ENCODE measurements at regions not wholly inside any gene's neighbourhood (a gene's known extent, or its start where the extent isn't known, plus 50 kb on each side); places are given as distances from the start of the nearest gene placed in this dataset.

GRCh38 chr22:23522623-23523251 lies 57.4 kb downstream of the IGLL1 start:
- DNase-seq, result no peak

DNA sequence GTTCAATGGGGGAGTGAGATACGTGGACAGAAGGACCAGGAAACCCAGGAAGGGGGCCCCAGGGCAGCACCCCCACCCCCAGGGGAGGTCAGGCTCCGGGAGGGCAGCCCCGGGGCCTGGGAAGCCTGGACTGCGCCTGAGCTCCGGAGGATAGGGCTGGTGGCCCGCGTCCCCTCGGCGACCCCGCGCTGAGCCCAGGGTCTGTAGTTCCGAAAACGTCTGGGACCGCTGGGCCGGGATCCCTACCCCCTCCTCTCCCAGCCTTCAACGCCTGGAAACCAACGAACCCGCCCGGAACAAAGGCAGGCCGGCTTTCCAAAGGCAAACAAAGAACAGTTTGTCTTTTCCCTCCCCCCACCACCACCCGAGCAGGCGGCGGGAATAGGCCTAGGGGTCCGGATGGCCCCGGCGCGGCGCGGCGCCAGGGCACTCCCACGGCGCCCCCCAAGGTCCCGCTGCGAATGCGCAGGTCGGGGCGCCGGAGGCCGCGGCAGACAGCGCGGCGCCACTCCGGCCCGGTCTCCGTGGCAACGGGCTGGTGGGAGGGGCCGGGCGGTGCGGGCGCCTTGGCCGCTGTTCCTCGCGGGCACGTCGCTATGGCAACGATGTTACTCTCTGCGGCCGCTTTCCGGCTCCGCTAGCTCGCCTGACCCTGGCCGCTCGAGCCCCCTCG lies 58.5 kb downstream of the IGLL1 start:
- peak; percentile 25 to 82 (median 47) for DNase-seq

- DNase-seq, result no peak
These were observed 59.1 kb downstream of the IGLL1 start for GRCh38 chr22:23520863-23521440.

DNA sequence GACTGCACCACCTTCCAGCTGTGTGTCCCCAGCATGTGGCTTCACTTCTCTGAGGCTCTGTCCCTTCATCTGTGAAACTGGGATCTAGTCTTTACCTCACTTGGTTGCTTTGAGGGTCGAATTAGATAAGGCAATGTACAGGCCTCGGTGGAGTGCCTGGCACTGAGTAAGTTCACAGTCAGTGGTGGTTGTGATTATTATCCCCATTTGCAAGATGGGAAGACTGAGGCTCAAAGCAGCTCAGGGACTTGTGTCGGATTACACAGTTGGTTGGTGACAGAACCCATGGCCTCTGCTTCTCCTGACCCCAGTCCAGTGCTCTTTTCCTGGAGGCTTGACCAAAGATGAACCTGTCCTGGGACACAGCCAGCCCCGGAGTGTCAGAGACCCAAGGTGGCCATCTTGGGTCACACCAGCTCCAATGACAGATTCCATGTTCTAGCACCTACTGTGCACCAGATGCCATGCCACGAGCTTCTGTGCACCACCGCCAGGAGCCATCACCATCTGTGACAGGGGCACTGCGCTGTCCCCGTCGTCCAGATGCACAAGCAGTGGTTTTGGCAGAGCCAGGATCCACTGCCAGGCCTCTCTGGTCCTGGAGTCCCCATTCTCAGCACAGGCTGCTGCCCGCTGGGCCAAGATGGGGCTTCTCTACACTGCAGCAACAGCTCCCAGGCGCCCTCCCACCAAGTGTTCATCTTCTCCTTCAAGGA lies 60.5 kb downstream of the IGLL1 start:
- no peak for DNase-seq

DNA sequence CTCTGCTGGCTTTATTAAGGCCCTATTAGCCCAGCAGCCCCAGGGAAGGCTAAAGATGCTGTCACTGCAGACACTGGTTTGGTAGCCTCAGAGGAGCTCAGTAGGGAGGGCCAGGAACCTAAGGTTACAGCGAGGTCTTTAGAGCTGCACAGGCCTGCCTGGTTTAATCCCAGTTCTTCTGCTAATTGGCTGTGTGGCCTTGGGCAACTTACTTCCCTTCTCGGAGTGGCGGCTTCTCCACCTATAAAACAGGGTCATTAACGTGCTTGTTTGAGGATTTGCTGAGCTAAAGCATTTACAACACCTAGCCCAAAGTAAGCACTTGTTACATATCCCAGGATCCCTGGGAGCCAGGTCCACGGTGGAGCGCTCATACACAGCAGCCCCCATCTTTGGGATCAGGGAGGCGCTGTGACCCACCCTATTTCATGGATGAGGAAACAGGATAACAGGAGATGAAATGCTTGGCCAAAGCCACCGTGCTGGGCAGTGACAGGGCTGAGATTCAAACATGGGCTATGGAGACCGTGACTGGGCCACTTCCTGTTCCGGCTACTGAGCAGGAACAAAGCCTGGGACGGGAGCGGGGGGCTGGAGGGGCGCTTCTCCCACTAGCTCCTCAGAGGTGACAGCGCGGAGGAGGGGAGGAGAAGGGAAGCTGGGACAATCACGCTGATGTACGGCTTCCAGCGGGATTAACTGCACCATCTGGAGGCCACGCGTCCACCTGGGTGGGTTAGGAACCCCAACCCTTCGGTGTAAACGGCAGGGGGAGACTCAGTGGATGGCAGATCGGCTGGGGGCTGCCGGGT lies 61.5 kb downstream of the IGLL1 start:
- DNase-seq, result no peak

- no peak for DNase-seq
These were observed 62.2 kb downstream of the IGLL1 start for GRCh38 chr22:23517804-23518375.

DNA sequence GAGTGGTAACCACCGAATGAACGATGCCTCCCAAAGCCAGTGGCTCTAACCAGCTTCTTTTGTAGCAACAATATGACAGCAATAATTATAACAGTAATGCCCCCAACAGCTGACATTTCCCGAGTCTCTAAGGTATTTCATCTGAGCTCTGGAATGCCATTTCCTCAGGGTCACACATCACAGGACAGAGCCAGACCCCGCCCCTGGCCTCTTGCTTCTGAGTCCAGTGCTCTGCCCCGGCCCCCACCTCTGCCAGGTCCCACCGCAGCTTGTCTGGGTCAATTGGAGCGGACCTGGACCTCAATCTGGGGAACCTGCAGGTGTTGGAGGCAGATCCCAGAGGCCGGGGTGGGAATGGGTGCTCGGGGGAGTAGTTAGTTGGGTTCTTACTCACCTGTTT lies 63.8 kb downstream of the IGLL1 start:
- DNase-seq, result no peak

DNA sequence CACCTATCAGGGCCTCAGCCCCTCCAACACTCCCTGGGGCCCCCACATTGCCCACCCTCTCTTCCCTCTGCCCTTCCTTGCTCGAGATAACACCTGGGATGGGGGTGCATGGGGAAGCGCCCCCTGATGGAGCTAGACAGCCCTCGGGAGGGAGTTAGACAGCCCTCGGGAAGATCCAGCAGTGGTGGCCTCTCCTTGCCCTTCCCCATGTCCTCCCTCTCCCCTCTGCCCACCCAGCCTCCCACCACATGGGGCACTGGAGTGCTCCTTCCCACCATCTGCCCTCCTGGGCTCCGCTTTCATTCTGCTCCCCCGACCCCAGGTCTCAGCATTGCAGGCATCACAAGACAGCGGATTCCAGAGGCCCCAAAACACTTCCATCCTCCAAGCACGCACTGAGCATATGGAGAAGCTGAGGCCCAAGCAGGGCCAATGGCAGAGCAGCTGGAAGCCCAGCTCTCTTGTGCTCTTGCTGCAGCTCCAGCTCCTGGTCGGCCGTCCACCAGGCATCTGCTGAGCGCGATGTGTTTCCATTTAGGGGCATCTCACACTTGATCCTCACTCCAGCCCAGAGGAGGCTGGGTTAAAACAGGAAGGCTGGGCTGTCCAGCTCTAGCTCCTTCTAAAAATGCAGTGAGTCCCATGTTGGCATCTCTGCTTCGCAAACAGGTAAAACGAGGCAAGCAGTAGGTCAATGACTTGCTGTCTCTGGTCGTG lies 65.6 kb downstream of the IGLL1 start:
- DNase-seq, result no peak

DNA sequence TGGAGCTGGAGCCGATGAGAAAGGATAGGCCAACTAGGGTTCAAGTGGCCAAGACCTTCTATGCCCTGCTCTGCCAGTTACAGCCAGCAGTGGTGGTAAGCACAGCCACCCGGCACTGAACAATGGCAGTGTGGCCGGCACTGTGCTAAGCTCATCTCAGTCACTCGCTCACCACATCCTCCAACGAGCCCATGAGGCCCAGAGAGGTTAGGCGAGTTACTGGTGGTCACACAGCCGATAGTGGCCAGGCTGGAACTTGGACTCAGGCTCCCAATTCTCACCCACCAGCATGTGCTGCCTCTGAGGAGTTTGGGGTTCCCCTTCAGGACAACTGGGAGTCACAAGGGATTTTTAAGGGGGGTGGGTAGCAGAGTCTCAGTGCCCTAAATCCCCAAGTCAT lies 66.4 kb downstream of the IGLL1 start:
- no peak for DNase-seq

- DNase-seq, result no peak
These were observed 67.0 kb downstream of the IGLL1 start for GRCh38 chr22:23513133-23513532.

DNA sequence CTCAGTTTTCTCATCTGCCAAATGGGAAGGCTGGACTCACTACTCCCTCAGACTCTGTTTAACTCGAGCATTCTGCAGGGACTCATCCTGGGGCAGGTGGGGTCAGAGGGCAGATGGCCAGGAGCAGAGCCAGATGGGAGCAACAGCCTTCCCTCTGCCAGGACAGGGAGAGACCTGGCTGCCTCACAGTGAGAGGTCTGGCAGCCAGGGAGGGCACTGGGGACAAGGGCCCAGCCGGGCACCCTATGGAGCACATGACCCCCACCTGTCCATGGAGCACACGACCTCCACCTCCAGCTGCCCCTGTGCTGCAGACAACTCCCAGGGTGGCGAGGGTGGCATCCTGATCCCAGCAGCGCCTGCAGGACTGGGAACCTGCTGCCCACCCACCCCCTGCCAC lies 67.4 kb downstream of the IGLL1 start:
- DNase-seq, result no peak

GRCh38 chr22:23512348-23512705 lies 67.8 kb downstream of the IGLL1 start:
- DNase-seq, result no peak

DNA sequence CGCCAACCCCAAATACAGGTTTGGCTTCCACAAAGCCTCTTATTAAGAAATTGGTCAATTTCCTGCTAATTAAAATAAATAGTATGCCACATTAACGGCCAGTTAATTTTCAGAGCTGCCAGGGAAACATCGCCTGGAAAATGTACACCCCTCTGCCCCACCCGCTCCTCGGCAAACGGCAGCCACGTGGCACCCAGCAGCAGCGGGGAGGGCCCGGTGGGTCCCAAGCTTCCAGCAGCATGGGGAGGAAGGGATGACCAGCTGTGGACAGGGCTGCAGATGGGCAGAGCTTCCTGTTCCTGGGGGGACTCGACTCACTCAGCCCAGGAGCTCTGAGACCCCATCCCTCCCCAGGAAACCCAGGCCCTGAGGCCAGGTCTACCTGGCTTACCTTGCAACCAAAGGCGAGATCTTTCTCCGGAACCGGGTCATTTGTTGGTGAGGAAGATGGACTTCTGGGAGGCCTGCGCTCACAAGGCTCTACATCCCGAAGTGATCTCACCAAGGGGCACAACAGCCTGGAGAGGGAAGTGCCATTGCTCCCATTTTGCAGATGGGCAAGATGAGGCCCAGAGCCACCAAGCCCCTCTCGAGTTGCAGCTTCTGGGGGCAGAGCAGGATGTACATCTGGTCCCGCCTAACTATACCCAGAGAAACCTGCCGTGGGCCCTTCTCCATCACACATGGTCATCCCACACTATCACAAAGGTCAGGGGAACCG lies 68.3 kb downstream of the IGLL1 start:
- DNase-seq, result no peak

GRCh38 chr22:23509571-23510302 lies 70.4 kb downstream of the IGLL1 start:
- no peak for DNase-seq

- DNase-seq, result no peak
These were observed 75.6 kb downstream of the IGLL1 start for GRCh38 chr22:23504516-23504915.

DNA sequence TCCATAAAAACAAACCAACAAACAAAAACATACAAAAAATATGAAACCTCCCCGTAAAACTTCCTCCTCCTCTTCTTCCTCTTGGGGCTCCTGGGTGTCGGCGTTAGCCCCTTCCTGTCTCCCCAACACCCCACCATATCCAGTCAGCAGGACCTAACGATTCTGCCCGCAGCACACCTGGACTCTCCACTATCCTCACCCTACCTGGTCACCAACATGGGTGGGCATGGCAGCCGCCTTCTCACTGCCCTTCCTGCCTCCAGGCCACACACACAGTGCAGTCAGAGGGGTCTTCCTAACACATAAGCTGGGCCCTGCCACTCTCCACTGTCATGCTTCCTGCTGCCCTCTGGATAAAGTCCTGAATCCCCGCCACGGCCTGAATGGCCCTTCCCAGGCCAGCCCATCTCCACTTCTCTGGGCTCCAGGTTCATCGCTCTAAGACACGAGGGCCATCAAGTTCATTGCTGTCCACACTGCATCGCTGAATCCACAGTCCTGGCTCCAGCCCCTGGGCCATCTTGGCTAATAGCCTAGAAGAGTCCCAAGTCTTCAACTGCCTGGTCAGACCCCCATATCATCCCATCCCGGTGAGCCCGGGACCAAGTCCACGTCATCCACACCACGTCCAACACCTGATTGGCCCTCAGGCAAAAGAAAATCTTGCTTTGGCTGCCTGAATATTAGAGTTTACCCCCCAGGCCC lies 76.2 kb downstream of the IGLL1 start:
- no peak for DNase-seq

DNA sequence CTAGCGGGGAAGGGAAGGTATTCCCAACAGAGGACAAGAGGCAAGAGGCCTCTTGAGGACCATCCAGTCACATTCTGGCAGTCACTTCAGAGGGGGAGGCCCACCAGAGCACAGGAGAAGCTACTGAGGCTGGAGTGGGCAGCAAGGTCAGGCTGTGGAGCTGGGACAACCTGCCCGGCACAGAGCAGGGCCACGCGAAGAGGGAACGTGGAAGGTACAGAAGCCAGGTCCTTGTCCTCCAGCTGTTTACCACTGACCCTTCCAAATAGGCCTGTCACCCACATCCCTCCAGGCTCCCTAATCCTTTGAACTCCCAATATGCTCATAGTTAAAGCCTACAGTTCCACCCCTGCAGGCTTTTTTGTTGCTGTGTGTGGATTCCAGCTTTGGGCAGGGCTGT lies 76.9 kb downstream of the IGLL1 start:
- DNase-seq, result no peak

GRCh38 chr22:23501708-23502107 lies 78.4 kb downstream of the IGLL1 start:
- DNase-seq, result no peak

DNA sequence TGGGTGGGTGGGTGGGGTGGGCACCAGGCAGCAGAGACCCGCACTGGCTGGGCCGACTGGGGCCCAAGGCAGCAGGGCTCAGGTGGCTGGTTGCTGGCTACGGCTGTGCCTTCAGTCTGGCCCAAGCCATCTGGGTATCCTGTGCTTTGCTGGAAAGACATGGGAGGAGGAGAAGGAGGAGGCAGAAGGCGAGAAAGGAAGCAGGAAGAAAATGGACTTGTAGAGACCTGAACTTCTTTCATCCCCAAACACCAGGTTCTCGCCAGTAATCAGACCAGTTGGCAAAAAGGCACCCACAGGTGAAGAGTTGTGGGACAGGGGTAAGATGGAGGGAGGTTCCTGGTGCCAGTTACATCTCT lies 78.8 kb downstream of the IGLL1 start:
- no peak for DNase-seq

All from T-helper 2 cell (primary cell).